ENCODE measurements at regions not wholly inside any gene's neighbourhood (a gene's known extent, or its start where the extent isn't known, plus 50 kb on each side); places are given as distances from the start of the nearest gene placed in this dataset.
"Not testable (repeated sequence)": the region's sequence is repeated elsewhere in the genome, so short reads cannot be mapped to it uniquely, and the experiment has no call there.

DNA sequence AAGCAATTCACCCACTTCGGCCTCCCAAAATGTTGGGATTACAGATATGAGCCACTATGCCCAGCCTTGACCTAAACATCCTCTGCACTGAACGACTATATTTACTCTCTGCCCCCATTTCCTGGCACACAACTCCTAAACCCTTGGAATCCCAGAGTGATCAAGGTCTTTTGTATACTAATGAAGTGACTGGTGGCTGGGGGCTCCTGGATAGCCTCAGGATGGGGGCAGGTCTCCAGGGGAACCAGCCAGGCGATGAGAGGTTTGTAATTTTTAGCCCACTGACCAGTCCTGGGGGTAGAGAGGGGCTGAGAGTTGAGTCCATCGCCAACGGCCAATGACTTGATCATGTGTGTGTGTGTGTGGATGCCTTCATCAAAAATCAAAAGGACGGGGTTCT, 71.1 kb downstream of the FAM50B start:
- no peak for DNase-seq (ENCODE audit: low read depth in 2 of 2)

DNA sequence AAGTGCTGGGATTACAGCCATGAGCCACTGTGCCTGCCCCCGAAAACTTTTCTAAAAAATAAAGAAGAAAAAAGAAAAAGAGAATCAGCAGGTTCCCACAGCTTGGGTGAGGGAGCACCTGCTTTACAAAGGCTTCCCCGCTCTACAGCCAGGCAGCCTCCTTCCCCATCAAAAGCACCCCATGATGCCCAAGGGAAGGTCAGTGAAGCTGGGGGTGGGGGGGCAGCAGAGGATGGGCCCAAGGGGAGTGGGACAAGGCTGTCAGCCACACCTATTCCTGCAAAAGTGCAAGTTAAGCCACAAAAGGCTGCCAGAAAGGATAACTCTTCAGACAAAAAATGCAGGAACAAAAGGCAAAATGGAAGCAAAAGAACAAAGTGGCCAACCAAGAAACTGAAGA, 72.5 kb downstream of the FAM50B start:
- DNase-seq (ENCODE audit: low read depth in 2 of 2): no peak

GRCh38 chr6:3922619-3923018, 73.4 kb downstream of the FAM50B start:
- not testable (repeated sequence) for DNase-seq (ENCODE audit: low read depth in 2 of 2)

GRCh38 chr6:3925223-3926149, 76.3 kb downstream of the FAM50B start:
- DNase-seq (ENCODE audit: low read depth in 2 of 2): not testable (repeated sequence)

- no peak for DNase-seq (ENCODE audit: low read depth in 2 of 2)
These were observed 76.9 kb downstream of the FAM50B start for GRCh38 chr6:3926150-3926482.

DNA sequence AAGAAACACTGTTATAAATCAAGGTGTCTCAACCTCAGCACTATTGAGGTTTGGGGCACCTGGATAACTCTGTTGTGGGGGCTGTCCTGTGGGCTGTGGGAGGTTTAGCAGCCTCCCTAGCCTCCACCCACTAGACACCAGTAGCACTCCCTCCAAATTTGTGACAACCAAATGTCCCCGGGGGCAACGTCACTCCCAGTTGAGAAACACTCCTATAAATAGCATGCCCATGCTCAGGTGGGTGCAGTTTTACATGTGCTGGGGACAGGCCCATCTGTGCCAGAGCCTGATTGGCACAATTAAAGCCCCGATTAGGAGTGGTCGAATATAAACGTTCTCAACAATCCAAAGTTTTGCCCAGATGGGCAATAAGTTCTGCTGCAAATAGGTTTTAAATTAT, 78.9 kb downstream of the FAM50B start:
- DNase-seq (ENCODE audit: low read depth in 2 of 2): no peak

DNA sequence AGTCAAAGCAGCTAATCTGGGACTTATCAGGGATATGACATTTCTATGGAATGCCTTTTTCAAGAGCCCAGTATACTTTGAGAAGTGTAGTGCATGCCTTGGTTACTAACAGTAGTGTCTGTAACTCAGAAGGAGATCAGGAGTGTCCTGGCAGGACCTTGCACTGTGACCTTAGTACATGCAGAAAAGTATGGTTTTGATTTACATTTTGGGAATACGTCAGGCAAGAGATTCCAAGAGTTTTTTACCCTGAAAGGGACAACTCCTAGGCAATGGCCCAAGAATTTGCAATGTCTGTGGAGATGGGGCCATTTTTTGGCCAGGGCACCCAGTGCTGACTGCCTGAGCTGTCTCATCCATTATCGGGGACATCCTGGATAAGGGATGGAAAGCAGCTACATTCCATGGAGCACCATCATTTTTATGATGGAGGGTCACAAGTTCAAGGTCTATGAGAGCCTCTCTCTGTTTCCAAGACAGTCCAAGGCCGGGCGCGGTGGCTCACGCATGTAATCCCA, 80.2 kb downstream of the FAM50B start:
- no peak for DNase-seq (ENCODE audit: low read depth in 2 of 2)

- DNase-seq (ENCODE audit: low read depth in 2 of 2): no peak
These were observed 88.3 kb downstream of the FAM50B start for GRCh38 chr6:3937438-3937837.

DNA sequence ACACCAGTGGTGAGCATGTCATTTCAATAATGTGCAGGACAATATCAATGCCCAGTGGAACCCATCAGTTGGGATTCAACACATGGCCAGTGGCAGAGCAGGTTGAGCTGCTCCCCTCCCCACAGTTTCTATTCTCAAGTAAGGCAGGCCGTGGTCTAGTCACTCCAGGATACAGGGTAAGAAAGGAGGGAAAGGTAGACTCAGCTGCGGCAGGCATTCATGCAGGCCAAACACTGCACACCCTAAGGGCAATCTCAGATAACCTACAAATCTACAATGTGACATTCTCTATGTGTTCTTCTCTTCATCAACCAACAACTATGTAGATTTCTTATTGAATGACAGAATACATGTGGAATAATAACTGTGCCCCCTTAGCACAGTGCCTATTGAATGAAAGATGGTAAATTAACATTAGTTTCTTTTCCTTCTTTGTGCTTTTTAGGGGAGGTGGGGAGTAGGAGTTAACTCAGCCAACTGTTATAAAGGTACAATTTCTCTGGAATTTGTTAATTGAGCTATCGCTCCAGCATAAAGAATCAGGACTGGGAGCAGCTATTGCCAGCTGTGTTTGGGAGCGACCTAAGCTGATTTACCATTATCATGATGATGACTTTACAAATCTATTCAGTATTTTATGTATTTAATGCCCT, 89.7 kb downstream of the FAM50B start:
- DNase-seq (ENCODE audit: low read depth in 2 of 2): no peak

GRCh38 chr6:3939368-3939958, 90.3 kb downstream of the FAM50B start:
- DNase-seq (ENCODE audit: low read depth in 2 of 2): no peak

GRCh38 chr6:3939964-3940363, 90.8 kb downstream of the FAM50B start:
- DNase-seq (ENCODE audit: low read depth in 2 of 2): no peak

DNA sequence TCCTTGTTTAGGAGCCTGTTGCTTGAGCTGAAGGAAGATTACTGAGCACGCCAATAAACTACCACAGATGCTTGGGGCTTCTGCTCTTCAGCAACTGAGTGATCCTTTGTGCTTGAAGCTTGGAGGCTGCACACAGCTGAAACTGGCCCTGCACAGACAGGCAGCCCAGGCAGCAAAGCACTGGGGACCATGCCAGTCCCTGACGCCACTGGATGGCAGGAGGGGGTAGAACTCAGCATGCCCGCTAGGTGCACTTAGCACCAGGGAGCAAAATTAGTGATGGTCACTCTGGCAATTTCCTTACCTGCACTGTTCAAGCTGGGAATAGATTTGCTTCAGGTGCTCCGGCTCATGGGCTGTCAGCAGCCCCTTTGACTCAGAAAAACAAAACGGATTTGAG, 91.5 kb downstream of the FAM50B start:
- DNase-seq (ENCODE audit: low read depth in 2 of 2): no peak

DNA sequence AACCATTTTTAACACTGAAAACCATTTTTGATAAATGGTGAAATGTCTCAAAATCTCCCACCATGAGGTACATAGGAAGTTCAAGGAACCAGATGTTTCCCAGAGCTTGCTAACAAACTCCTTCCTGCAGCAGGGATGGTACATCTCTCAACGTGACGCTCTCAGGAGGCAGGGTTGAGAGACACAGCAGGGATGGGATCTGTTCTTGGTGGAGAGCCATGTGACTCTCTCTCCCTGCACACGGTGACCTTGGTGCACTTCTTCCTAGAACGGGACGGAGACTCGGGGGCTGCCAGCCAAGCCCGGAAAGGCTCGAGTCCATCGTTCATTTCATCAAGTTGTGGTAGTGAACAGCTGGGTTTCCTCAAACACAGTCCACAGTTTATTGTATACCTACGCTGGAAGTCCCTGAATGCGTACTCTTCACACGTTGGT, 94.2 kb downstream of the FAM50B start:
- DNase-seq (ENCODE audit: low read depth in 2 of 2): no peak

GRCh38 chr6:3944246-3944645, 95.1 kb downstream of the FAM50B start:
- no peak for DNase-seq (ENCODE audit: low read depth in 2 of 2)

DNA sequence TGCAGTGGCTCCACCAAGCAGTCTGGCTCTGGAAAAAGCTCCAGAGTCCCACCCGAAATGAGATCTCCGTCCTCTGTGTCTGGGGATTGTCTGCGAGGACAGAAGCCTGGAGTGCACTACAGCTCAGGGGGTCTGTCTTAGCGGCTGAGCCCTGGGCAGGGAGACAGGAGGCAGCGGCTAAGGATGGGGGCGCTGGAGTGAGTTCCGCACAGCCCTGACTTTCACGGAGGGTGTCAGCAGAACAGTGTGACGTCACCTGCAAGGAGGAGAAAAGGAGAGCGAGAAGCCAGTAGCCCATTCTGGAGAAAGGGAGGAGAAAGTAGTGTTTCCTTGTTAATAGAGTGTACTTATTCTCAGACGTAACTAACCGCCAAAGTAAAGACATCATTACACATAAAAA, 97.6 kb downstream of the FAM50B start:
- DNase-seq (ENCODE audit: low read depth in 2 of 2): no peak

DNA sequence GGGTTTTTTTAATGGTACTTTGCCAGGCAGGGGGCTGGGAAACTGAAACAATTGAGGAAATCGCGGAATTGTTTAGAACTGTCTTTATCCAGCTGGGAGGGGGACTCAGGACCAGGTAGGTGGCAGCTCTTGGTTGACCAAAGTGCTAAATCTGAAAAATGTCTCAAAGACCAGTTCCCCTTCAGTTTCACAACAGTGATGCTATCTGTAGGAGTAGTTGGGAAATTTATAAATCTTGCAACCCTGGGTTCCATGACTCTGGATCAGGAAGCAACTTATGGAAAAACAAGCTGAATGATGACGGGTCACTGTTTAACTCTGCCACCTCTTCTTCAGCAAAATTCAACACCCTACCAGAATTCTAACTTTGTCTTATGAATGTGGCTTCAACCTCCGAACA, 99.7 kb downstream of the FAM50B start:
- DNase-seq (ENCODE audit: low read depth in 2 of 2): no peak

DNA sequence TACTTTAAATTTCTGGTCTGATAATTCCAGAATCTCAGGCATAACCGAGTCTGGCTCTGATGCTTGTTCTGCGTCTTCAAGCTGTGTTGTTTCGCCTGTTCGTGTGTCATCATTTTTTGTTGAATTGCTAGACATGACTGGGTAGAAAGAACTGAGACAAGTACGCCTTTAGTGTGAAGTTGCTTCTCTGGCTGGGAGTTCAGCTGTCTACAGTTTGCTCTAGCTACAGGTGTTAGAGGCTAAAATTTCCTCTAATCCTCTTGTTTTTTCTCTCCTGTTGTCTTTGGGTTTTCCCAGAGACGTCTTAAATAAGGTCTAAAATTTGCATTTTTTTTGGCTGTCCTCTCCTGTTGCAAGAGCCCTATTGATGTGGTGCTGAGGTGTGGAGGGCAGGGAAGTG, 100.3 kb downstream of the FAM50B start:
- no peak for DNase-seq (ENCODE audit: low read depth in 2 of 2)

- DNase-seq (ENCODE audit: low read depth in 2 of 2): no peak
These were observed 106.9 kb downstream of the FAM50B start for GRCh38 chr6:3956054-3956453.

GRCh38 chr6:3957321-3957720, 108.1 kb downstream of the FAM50B start:
- DNase-seq (ENCODE audit: low read depth in 2 of 2): no peak

GRCh38 chr6:3958255-3958654, 109.1 kb downstream of the FAM50B start:
- DNase-seq (ENCODE audit: low read depth in 2 of 2): no peak

DNA sequence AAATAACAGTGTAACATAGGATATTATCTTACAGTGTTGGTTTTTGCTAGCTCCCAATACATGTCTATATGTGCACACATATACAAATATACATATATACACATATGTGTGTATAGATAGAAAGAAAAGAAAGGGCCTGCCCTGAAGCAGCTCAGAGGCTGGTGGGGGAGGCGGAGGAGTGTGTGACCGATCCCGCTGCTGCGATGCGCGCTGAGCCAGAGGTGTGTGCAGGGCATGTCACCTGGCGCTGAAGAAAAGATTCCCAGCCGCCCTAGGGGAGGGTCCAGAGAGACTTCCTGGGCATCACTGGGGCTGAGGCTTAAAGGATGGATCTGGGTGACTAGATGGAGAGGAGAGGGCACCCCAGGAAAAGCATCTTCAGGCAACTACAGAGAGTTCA, 110.2 kb downstream of the FAM50B start:
- DNase-seq (ENCODE audit: low read depth in 2 of 2): no peak

DNA sequence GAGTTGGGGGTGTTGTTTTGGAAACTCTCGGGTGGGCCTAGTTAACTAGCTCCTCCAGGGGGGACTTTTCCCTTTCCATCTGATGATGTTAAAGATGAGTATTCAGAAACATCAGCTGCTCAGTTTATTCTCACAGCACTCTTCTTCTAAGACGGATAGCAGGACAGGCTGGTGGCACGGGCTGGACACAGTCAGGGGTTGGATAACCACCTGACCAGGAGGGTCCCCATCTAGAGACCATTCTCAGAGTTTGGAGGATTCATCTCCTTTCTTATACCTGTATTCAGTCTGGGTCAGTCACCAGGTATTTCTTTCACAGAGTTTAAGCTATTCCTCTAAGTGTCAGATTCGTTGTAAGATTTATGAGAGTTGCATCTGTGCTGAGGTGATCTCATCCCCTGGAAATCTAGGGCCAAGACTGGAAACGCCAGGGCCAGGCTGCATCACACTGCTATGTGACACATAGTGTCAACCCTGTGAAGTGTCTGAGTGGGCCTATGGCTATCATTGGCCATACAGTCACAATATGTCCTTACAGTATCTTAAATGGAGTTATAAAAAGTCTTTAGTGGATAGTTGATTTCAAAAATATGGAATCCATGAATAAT, 111.7 kb downstream of the FAM50B start:
- no peak for DNase-seq (ENCODE audit: low read depth in 2 of 2)
